ENCODE measurements at regions not wholly inside any gene's neighbourhood (a gene's known extent, or its start where the extent isn't known, plus 50 kb on each side); places are given as distances from the start of the nearest gene placed in this dataset.
A peak's percentile ranks its signal among the peaks of the same experiment; 100 is the strongest.

- peak overlapping the region; percentile 67 to 80 for H3K27ac ChIP-seq
- intact Hi-C loops (cut with DNase I): loop anchor here (5.0 kb wide), 2 partner anchors 61 to 241 kb away; no protein-coding TSS in a partner anchor
- no peaks in the 10 kb centered on the region for H3K4me1 ChIP-seq (replicated peaks)
- WGBS: 2% methylated on average over 40 of the region's 84 CpGs
- no peaks in the 10 kb centered on the region for H3K27me3 ChIP-seq (replicated peaks; ENCODE audit: insufficient read depth)
- TF ChIP-seq POLR2A (IDR thresholded peaks at IDR 0.05): no peak
- peak; percentile 14 for TF ChIP-seq POLR2AphosphoS5 (IDR thresholded peaks at IDR 0.05)
- peak in 2 of 4 experiments; percentile 25 to 29 for TF ChIP-seq CTCF (IDR thresholded peaks at IDR 0.05)
- no peaks in the 10 kb centered on the region for H3K9me3 ChIP-seq
- peak; percentile 89 for DNase-seq (ENCODE audit: low spot score)
- peak overlapping the region; percentile 46 for H3K4me3 ChIP-seq
- H3K36me3 ChIP-seq: no peaks in the 10 kb centered on the region
These were observed 65.1 kb upstream of the HES1 start for GRCh38 chr3:194070634-194071409.

- intact Hi-C loops (cut with DNase I): loop anchor here (5.0 kb wide), 2 partner anchors 60 to 240 kb away; no protein-coding TSS in a partner anchor
- TF ChIP-seq CTCF (IDR thresholded peaks at IDR 0.05) (no peak), POLR2A (IDR thresholded peaks at IDR 0.05) (no peak), POLR2AphosphoS5 (IDR thresholded peaks at IDR 0.05) (no peak)
These were observed 63.9 kb upstream of the HES1 start for GRCh38 chr3:194072097-194072428.

GRCh38 chr3:194072691-194073279 is 63.2 kb upstream of the HES1 start:
- intact Hi-C loops (cut with DNase I): loop anchor here (5.0 kb wide), 2 partner anchors 60 to 240 kb away; no protein-coding TSS in a partner anchor
- WGBS: 95% methylated on average over 4 of the region's 4 CpGs

More at GRCh38 chr3:194072097-194072428, 63.9 kb upstream of the HES1 start:
- DNase-seq (ENCODE audit: low spot score): no peak
- 89% methylated on average over 9 of the region's 9 CpGs for WGBS
- no peaks in the 10 kb centered on the region for H3K36me3 ChIP-seq
- H3K27ac ChIP-seq: no peak overlapping the region
- no peak overlapping the region for H3K4me3 ChIP-seq
- no peaks in the 10 kb centered on the region for H3K9me3 ChIP-seq
- no peaks in the 10 kb centered on the region for H3K27me3 ChIP-seq (replicated peaks; ENCODE audit: insufficient read depth)
- H3K4me1 ChIP-seq (replicated peaks): no peaks in the 10 kb centered on the region

GRCh38 chr3:194073926-194074325 is 62.0 kb upstream of the HES1 start:
- Histone ChIP-seq H3K36me3 (no peaks in the 10 kb centered on the region), H3K9me3 (no peaks in the 10 kb centered on the region), H3K27me3 (replicated peaks; ENCODE audit: insufficient read depth) (no peaks in the 10 kb centered on the region), H3K27ac (no peak overlapping the region), H3K4me3 (no peak overlapping the region), H3K4me1 (replicated peaks) (no peaks in the 10 kb centered on the region)
- no peak for DNase-seq (ENCODE audit: low spot score)
- WGBS: 89% methylated on average over 1 of the region's 1 CpG
- intact Hi-C loops (cut with DNase I): loop anchor here (5.0 kb wide), 2 partner anchors 58 to 238 kb away; no protein-coding TSS in a partner anchor
- TF ChIP-seq POLR2A (IDR thresholded peaks at IDR 0.05): no peak
- no peak for TF ChIP-seq CTCF (IDR thresholded peaks at IDR 0.05)
- TF ChIP-seq POLR2AphosphoS5 (IDR thresholded peaks at IDR 0.05): no peak

More at GRCh38 chr3:194072691-194073279, 63.2 kb upstream of the HES1 start:
- Histone ChIP-seq H3K27me3 (replicated peaks; ENCODE audit: insufficient read depth) (no peaks in the 10 kb centered on the region), H3K4me3 (no peak overlapping the region), H3K9me3 (no peaks in the 10 kb centered on the region), H3K4me1 (replicated peaks) (no peaks in the 10 kb centered on the region), H3K36me3 (no peaks in the 10 kb centered on the region), H3K27ac (no peak overlapping the region)
- DNase-seq (ENCODE audit: low spot score): no peak
- TF ChIP-seq POLR2A (IDR thresholded peaks at IDR 0.05) (no peak), POLR2AphosphoS5 (IDR thresholded peaks at IDR 0.05) (no peak), CTCF (IDR thresholded peaks at IDR 0.05) (no peak)

All from prostate gland (tissue), 2 donors.